ENCODE measurements at regions not wholly inside any gene's neighbourhood (a gene's known extent, or its start where the extent isn't known, plus 50 kb on each side); places are given as distances from the start of the nearest gene placed in this dataset.

- no peaks in the 10 kb centered on the region for H3K79me2 ChIP-seq (ENCODE audit: low read length)
- no peak overlapping the region for H2AFZ ChIP-seq (ENCODE audit: low read length)
- H3K36me3 ChIP-seq (replicated peaks; ENCODE audit: insufficient read depth, low read length), result no peaks in the 10 kb centered on the region
- no peak for TF ChIP-seq CTCF (IDR thresholded peaks at IDR 0.05; ENCODE audit: low read length)
- TF ChIP-seq EZH2 (optimal IDR thresholded peaks at IDR 0.05; ENCODE audit: low read depth, low read length), result no peak
- TF ChIP-seq EZH2phosphoT487 (IDR thresholded peaks at IDR 0.05; ENCODE audit: low read length), result no peak
- no peaks in the 10 kb centered on the region for H4K20me1 ChIP-seq (ENCODE audit: insufficient read depth, low read length)
- H3K27ac ChIP-seq (ENCODE audit: low read length), result no peak overlapping the region
- no peak for DNase-seq
- H3K27me3 ChIP-seq (replicated peaks; ENCODE audit: insufficient read depth, low read length), result no peaks in the 10 kb centered on the region
- no peak overlapping the region for H3K4me2 ChIP-seq (ENCODE audit: low read depth, low read length)
- H3K9ac ChIP-seq (ENCODE audit: low read length), result no peak overlapping the region
- H3K9me3 ChIP-seq (replicated peaks; ENCODE audit: insufficient read depth, low read length), result no peaks in the 10 kb centered on the region
- H3K9me2 ChIP-seq (replicated peaks; ENCODE audit: insufficient read depth, low read length), result no peaks in the 10 kb centered on the region
- peaks cover 22% of the 10 kb centered on the region for H3K4me1 ChIP-seq (ENCODE audit: low read length)
- no peak overlapping the region for H3K4me3 ChIP-seq (ENCODE audit: low read length)
- peaks cover 16% of the 10 kb centered on the region for H3F3A ChIP-seq (ENCODE audit: insufficient read depth, low read length)
Measured at GRCh38 chr9:27856748-27857147, 283.5 kb upstream of the C9orf72 start.

- peak; percentile 88 for DNase-seq
Measured at GRCh38 chr9:27861887-27862286, 288.6 kb upstream of the C9orf72 start.

GRCh38 chr9:27864644-27865438 lies 291.6 kb upstream of the C9orf72 start:
- H3K9me3 ChIP-seq (replicated peaks; ENCODE audit: insufficient read depth, low read length), result no peaks in the 10 kb centered on the region
- H3K4me2 ChIP-seq (ENCODE audit: low read depth, low read length), result no peak overlapping the region
- no peaks in the 10 kb centered on the region for H3K79me2 ChIP-seq (ENCODE audit: low read length)
- H2AFZ ChIP-seq (ENCODE audit: low read length), result no peak overlapping the region
- no peak overlapping the region for H3K9ac ChIP-seq (ENCODE audit: low read length)
- peaks cover 31% of the 10 kb centered on the region for H3K4me1 ChIP-seq (ENCODE audit: low read length)
- no peaks in the 10 kb centered on the region for H3K9me2 ChIP-seq (replicated peaks; ENCODE audit: insufficient read depth, low read length)
- no peaks in the 10 kb centered on the region for H3K27me3 ChIP-seq (replicated peaks; ENCODE audit: insufficient read depth, low read length)
- H3K4me3 ChIP-seq (ENCODE audit: low read length), result no peak overlapping the region
- H4K20me1 ChIP-seq (ENCODE audit: insufficient read depth, low read length), result no peaks in the 10 kb centered on the region
- H3K36me3 ChIP-seq (replicated peaks; ENCODE audit: insufficient read depth, low read length), result no peaks in the 10 kb centered on the region
- DNase-seq, result no peak
- peaks cover 18% of the 10 kb centered on the region for H3F3A ChIP-seq (ENCODE audit: insufficient read depth, low read length)
- TF ChIP-seq EZH2 (optimal IDR thresholded peaks at IDR 0.05; ENCODE audit: low read depth, low read length), result no peak
- TF ChIP-seq CTCF (IDR thresholded peaks at IDR 0.05; ENCODE audit: low read length), result no peak
- no peak for TF ChIP-seq EZH2phosphoT487 (IDR thresholded peaks at IDR 0.05; ENCODE audit: low read length)
- no peak overlapping the region for H3K27ac ChIP-seq (ENCODE audit: low read length)

More at GRCh38 chr9:27861887-27862286, 288.6 kb upstream of the C9orf72 start:
- no peak overlapping the region for H2AFZ ChIP-seq (ENCODE audit: low read length)
- peaks cover 35% of the 10 kb centered on the region for H3K4me1 ChIP-seq (ENCODE audit: low read length)
- H3K27me3 ChIP-seq (replicated peaks; ENCODE audit: insufficient read depth, low read length), result no peaks in the 10 kb centered on the region
- H3K36me3 ChIP-seq (replicated peaks; ENCODE audit: insufficient read depth, low read length), result no peaks in the 10 kb centered on the region
- 0 out of 2 replicates have a peak overlapping the region, but pooled peaks have one; percentile 5 for H3K4me3 ChIP-seq (ENCODE audit: low read length)
- H3K9me3 ChIP-seq (replicated peaks; ENCODE audit: insufficient read depth, low read length), result no peaks in the 10 kb centered on the region
- peak overlapping the region; percentile 57 for H3K4me2 ChIP-seq (ENCODE audit: low read depth, low read length)
- no peak overlapping the region for H3K9ac ChIP-seq (ENCODE audit: low read length)
- H4K20me1 ChIP-seq (ENCODE audit: insufficient read depth, low read length), result no peaks in the 10 kb centered on the region
- peak overlapping the region; percentile 32; the same call in 1 of the 2 replicates for H3K27ac ChIP-seq (ENCODE audit: low read length)
- H3F3A ChIP-seq (ENCODE audit: insufficient read depth, low read length), result peaks cover 20% of the 10 kb centered on the region
- H3K9me2 ChIP-seq (replicated peaks; ENCODE audit: insufficient read depth, low read length), result no peaks in the 10 kb centered on the region
- TF ChIP-seq CTCF (IDR thresholded peaks at IDR 0.05; ENCODE audit: low read length) (no peak), EZH2phosphoT487 (IDR thresholded peaks at IDR 0.05; ENCODE audit: low read length) (no peak), EZH2 (optimal IDR thresholded peaks at IDR 0.05; ENCODE audit: low read depth, low read length) (no peak)
- no peaks in the 10 kb centered on the region for H3K79me2 ChIP-seq (ENCODE audit: low read length)
